Ramos (cell line): ENCODE measurements at regions not wholly inside any gene's neighbourhood (a gene's known extent, or its start where the extent isn't known, plus 50 kb on each side); places are given as distances from the start of the nearest gene placed in this dataset.
"Not testable (repeated sequence)": the region's sequence is repeated elsewhere in the genome, so short reads cannot be mapped to it uniquely, and the experiment has no call there.

Experiments
- in situ Hi-C: fragments of 300-500 bp; cut with MboI; formaldehyde crosslinking; loops from one replicate; pipeline ENCODE4 v1.14.3; 2022; ENCODE audit warnings: low sequenced_read_pairs; ENCODE audit not compliant: unreplicated experiment

DNA sequence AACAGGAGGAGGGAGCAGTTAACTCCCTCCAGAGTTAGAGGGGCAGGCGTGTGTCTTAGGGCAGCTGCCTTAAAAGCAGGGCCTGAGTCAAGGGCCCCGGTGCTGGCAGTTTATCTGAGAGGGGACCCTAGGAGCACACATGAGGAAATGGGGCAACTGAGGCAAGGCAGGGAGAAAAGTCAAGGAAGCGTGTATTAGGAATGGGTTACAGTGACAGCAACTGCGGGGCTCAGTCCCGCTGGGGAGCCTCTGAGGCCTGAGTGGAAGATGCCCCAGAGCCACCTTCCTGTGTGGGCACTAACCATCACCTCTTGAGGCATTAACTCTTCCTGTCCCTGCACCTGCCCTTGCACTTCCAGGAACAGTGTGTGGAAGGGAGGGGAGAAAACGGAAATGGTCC lies 276.3 kb downstream of the MATN1 start:
- in situ Hi-C loops, result no loop called here

DNA sequence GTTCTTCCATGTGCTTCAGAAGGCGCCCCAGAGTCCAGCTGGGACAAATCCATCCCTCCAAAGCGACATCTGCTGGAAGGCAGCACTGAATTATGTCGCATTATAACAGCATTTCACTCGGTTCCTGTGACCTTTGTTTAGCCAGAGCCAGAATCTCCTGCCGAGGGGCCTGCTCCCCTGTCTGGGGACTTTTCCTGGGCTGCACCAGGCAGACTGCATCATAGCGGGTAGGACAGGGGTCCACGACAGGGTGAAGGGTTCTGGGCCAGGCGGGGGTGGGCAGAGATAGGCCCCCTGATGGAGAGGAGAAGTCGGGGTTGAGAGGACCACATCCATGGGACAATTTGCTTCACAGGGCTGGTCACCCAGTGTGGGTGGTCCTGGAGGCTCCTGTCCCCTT lies 276.9 kb downstream of the MATN1 start:
- in situ Hi-C loops, result no loop called here

DNA sequence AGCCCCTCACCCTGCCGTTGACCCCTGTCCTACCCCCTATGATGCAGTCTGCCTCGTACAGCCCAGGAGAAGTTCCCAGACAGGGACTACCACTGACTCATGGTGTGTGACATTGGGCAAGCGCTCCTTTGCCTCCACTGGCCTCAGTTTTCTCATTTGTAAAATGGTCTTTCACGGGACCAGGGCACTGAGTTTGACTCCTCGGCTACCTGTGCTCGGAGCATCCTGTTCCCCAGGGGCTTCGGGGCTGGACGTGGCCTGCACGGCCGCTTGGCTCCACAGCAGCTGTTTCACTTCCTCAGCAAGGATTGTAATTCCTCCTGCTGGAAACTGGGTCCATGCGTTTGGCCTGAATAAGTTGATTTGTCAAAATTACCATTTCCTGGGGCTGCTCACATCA lies 277.3 kb downstream of the MATN1 start:
- in situ Hi-C loops, result no loop called here

DNA sequence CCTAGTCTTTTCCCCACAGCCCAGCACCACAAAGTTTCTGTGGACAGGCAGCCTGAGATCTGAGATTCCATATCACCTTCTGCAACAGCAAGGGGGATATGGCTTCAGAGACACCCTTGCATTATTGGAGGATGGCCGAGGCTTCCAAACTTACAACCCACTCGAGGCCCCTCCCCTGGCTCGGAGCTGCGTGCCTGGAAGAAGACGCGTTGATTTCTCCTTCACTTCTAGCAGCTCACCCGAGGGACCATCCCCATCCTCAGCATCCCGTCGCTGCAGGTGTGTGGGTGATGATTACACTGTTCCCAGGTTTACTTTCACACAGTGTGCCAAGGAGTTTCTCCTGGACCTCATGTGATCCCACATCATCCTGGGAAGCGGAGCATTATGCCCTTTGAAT lies 277.9 kb downstream of the MATN1 start:
- in situ Hi-C loops, result no loop called here

DNA sequence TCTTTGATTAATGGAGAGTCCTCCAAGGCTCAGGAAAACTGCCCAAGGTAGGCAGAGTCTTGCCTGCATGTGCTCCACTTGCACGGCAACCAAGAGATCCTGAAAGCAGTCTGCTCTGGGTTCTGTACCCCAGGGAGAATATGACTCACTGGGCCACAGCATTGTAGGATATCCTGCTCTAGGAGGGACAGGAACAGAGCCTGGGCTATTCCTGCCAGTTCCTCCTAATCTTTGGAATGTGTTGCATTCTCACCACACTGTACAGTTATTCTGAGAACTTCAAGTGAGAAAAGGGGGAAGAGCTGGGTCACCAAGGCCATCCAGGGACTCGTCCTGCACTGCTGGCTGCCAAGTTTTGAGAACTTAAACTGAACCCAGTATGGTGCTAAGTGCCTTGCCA lies 278.5 kb downstream of the MATN1 start:
- in situ Hi-C loops, result no loop called here

DNA sequence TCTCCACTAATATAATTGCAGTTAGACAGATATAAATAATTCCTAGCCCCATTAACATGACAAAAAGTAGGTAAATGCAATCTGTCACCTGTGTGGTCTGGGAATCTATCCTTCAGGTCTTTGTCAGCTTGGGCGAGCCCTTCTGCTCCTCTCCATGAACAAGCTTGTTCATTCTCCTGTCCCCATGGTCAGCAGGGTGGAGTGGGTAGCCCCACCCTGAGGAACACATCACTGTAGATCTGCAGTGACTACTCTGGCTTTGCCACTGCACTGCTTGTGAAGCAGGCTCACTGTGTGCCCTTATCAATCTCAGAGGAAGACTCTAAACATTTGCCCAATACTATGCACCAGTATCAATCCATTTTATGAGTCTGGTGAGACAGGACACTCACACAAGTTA lies 279.0 kb downstream of the MATN1 start:
- in situ Hi-C loops, result no loop called here

DNA sequence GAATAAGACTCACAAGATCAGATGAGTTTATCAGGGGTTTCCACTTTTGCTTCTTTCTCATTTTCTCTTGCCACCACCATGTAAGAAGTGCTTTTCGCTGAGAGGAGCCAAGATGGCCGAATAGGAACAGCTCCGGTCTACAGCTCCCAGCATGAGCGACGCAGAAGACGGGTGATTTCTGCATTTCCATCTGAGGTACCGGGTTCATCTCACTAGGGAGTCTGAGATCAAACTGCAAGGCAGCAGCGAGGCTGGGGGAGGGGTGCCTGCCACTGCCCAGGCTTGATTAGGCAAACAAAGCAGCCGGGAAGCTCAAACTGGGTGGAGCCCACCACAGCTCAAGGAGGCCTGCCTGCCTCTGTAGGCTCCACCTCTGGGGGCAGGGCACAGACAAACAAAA lies 285.1 kb downstream of the MATN1 start:
- in situ Hi-C loops, result not testable (repeated sequence)

DNA sequence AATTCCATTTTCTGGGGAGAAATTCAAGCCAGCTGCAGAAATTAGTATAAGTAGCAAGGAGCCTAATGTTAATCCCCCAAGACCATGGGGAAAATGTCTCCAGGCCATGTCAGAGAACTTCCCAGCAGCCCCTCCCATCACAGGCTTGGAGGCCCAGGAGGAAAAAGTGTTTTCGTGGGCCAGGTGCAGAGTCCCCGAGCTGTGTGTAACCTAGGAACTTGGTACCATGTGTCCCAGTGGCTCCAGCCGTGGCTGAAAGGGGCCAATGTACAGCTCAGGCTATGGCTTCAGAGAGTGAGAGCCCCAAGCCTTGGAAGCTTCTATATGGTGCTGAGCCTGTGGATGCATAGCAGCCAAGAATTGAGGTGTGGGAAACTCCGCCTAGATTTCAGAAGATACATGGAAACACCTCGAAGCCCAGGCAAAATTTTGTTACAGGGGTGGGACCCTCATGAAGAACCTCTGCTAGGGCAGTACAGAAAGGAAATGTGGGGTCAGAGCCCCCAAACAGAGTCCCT lies 286.3 kb downstream of the MATN1 start:
- in situ Hi-C loops, result no loop called here

DNA sequence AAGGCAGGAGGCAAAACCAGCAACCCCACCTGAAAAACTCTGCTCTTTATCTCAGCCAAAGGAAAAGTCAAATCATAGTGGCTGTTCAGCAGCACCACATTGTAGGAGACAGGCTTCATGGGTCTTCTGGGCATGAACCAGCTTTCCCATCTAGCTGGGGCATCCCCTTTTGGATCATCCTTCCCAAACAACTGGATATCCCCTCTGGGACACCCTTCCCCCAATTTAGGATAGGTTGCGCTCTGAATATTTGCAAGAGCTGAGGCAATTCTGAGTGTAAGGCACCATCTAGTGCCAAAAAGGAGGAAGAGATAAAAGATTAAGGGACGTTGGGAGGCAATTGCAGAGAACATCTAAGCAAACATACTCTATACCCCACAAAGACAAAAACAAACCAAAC lies 295.8 kb downstream of the MATN1 start:
- in situ Hi-C loops, result no loop called here

DNA sequence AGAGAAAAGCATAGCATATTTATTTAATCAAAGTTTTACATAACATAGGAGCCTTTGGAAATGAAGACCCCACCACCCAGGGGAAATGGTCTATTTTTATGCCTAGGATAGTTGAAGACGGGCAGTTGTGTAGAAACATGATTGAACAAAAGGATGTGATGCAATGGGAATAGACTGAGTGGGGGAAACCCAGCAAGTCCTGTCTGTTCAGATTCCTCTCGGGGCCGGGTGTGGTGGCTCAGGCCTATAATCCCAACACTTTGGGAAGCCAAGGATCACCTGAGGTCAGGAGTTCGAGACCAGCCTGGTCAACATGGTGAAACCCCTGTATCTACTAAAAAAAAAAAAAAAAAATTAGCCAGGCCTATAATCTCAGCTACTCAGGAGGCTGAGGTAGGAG lies 298.3 kb downstream of the MATN1 start:
- in situ Hi-C loops, result no loop called here

DNA sequence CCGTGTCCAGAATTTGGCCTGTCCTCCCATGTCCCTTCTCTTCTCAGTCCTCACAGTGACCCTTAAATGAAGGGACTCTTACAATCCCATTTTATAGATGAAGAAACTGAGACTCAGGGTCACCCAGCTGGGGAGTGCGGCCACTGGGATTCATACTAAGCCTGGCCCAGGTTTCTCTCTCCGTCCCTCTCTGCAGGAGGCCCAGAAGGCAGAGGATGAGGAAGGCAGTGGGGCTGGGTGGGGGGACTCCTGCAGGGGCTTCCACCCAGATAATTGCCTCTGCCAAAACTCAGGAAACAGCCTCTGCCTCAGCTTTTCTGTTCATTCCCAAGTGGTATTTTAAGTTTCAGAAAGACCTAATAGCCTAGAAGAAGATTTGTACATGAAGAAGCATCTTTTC lies 299.8 kb downstream of the MATN1 start:
- in situ Hi-C loops, result no loop called here

DNA sequence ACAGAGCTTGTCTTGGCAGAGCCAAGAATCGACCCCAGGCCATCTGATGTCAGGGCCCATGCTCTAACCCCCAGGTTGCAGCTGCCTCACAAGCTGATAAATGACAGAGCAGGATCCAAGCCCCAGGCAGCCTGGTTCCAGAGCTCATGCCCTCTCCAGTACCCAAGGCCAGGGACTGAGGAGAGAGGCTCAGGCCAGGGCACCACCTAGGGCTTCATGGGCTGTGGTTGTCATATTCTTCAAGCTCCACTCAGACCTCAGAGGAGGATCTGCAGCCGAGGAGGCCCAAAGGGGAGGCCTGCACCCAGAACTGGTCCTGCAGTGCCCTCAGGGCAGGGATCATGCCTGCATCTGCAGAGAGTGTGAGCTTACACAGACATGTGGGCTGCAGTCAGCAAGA lies 301.1 kb downstream of the MATN1 start:
- in situ Hi-C loops, result no loop called here

DNA sequence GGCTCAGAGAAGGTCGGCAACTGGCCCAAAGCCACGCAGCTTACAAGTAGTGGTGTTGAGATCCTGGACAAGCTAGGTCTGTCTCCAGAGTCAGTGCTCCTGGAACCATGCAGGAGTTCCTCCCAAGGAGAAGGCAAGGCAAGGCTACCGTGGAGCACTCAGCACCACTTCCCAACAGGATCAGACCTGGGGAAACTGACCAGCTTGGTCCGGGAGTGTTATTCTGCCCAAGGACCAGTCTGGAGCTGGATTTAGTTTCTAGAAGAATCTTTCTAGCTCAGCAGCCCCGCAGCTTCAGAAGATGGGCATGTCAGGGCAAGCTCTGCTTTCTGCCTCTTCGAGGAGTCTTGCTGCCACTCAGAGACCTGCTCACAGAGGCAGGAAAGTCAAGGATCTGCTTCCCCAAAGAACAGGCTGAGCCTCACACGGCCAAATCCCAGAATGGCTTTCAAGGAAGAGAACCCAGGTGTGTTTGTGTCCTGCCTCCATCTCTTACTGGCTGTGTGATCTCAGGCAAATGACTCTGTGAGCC lies 302.8 kb downstream of the MATN1 start:
- in situ Hi-C loops, result no loop called here

DNA sequence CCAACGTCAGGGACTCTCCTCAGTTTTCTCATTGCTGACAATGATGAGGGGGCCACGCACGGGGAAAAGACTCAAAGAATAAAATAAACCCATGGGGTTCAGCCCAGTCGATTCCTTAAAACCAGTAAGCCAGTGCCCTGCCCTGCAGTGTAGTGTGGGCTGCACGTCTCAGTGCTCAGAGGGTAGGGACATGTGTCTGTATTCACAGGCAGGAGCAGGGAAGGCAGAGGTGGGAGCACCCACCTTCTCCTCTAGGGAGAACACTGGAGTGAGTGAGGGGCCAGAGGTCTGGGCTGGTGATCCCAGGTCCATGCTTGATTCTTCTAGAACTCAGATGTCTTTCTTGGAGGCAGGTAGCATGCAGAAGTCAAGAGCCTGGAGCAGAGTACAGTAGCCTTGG lies 303.6 kb downstream of the MATN1 start:
- in situ Hi-C loops, result no loop called here

DNA sequence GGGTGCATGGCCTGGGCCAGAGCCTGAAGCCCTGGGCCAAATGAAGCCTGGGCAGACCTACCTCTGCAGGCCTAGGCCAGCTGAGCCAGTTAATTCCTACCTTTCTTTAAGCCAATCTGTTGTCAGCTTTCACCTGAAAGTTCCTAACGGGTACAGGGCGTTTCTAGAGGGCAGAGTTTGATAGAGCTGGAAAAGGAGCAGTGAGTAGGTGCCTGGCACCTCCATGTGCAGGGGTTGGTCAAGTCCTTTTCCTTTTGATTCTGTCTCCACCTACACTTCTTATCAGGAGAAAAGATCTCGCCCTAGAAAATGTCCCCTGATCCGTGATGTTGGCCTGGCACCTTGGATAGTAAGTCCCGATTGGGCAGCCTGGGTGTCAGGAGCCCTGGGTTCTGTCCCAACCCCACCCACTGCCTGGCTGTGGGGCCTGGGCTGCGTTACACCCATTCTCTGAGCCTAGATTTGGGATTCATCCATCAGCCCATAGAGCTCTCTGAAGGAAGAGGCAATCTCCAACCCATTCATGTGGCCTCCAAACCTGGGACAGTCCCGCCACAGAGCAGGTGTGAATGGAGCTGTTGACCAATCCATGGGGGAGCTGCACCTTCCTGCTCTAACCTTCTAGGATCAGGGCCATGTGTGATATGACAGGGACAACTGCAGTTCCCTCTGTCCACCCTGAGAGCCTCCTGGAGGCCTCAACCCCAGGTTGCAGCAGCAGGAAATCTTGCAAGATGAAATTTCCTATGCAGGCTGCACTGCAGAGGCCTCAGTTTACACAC lies 304.3 kb downstream of the MATN1 start:
- in situ Hi-C loops, result no loop called here

DNA sequence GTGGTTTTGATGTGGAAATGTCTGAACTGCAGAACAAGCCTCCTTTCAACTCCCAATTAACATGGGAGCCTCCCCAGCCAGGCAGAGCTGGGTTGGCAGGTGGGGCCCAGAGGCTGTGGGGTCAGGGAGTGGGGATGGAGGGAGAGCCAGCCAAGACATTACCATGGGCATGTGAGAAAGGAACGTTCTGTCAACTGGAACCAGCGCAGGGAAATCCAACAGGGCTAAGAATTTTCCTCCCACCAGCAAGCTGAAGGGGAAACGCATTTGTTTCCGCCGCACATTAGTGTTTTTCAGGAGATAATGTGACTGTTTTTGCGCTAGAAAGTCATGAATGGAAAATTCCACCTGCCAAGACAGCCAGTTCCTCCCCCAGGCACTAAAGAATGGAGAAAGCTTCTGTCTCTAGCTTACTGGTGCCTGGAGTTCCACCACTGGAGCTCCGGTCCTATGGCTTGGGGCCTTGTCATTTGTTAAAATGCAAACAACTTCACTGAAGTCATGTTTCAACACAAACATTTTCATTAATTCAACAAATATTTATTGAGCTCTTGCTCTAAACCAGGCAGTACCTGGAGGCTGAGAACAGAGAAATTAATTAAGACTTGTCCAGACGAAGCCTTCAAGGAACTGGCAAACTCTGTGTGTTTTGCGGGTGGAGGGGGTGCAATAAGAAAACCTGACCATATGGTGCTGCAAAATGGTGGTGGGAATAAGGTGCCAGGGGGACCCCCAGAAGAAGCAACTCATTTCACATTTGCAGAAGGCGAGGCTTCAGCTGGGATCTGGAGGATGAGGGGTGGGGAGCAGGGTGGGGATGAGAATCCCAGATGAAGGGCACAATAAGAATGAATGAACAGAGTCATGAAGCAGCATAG lies 305.1 kb downstream of the MATN1 start:
- in situ Hi-C loops, result no loop called here

DNA sequence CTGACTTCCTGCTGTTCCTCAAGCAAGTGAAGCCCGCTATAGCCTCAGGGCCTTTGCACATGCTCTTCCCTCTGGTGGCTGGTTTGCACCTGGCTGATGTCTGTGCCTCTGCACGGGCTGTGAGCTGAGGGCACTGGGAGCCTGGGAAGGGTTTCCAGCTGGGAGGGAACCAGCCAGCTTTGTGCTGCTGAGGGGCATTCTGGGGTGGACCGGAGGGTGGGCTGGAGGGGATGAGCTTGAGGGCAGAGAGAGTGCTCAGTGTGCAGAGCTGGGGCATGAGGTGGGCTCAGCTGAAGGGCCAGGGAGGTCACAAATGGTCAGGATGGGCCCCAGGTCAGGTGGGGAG lies 305.7 kb downstream of the MATN1 start:
- in situ Hi-C loops, result no loop called here

DNA sequence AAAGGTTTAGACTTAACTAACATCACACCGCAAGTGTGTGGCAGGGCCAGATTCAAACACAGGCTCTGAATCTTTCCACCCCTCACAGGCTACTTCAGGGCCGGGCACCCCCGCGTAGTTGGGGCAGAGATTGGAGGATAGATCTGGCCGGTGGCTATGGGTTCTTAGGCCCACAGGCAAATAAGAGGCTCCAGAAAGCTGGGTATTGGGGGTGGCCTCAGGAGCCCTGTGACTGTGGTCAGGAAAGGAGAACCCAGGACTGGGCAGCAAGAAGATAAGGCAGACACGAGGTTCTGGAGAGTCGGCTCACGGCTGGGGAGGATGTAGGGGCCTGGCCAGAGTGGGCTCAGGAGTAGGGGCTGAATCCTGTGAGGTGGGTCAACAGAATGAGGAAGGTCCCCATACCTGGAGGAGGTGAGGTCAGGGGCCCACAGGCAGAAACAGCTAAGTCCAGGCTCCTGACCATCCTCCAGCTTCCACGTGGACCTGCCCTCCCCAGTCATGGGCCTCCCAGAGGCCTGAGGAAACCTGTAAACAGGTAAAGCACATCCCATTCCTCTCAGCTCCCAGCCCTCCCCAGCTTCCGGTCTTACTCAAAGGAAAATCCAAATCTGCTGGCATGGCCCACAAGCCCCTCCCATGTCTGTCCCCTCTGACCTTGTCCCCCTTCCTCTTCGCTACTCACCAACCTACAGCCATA lies 306.2 kb downstream of the MATN1 start:
- in situ Hi-C loops, result no loop called here

DNA sequence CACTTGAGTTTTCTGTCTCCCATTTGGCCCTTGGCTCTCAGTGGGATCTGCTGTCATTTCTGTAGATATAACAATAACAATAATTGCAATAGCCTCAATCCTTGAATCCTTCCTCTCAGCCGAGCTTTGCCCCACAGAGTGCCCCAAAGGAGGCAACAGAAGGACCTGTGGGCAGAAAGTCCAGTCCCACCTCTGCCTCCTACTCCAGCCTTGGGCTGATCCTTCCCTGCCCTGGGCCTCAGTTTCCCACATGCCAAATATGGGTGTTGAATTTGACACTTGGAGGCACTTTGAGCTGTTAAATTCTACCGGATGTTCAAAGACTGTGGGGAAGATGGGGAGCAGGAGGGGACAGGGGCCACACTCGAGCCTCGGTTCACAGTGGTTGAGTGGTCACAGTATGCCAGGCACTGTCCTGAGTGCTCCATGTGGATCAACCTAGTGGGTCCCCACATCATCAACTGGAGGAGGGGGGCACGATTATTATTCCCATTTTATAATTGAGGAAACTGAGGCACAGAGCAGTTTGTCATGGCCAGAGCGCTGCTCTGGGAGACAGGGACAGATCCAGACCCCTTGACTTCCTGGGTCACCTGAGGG lies 307.1 kb downstream of the MATN1 start:
- in situ Hi-C loops, result no loop called here

DNA sequence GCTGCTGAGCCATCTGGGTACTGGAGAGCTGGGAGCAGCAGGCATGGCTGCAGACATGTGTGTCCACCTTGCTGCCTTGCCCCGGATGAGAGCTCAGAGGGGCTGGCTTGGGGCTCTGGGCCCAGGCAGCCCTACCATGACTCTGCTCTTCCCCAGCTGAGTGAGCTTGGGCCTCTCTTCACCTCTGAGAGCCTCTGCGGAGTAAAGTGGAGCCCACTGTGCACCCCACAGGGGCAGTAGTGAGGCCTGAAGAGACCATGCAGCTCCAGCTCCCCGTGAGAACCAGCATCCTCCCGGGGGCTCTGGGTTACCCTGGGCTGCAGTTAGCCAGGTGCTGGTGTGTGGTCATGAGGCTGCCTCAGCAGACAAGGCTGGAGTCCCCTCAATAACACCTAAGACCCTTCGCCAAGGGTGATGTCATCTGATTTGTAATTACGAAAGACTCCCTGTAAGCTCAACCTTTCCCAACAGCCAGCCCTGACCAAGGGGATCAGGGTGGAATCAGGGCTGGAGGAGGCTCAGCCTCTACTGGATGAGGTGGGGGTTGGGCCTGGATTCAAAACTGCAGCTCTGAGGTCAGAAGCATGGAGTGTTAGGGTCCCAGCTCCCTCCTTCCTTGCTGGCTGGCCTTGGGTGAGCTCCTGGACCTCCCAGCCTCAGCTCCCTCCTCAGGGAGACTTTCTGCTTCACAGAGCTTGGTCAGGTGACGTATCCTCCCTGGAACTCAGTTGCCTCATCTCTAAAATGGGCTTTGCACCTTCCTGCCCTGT lies 308.0 kb downstream of the MATN1 start:
- in situ Hi-C loops, result no loop called here
